IMR-90 (cell line): ENCODE measurements at regions not wholly inside any gene's neighbourhood (a gene's known extent, or its start where the extent isn't known, plus 50 kb on each side); places are given as distances from the start of the nearest gene placed in this dataset.

Source experiments
- CEBPB ChIP-seq: IDR thresholded peaks from 2 replicates; pipeline ENCODE4 v1.6.1; 2012; ENCODE audit warnings: low read depth, low read length, improper control_type of control experiment
- CTCF ChIP-seq: conservative IDR thresholded peaks from 2 replicates; pipeline ENCODE4 v1.5.1; 2012; ENCODE audit warnings: mild to moderate bottlenecking, low read depth, low read length, improper control_type of control experiment
- ELK1 ChIP-seq: fragments of 150-350 bp; IDR thresholded peaks from 2 replicates; pipeline ENCODE4 v1.6.1; 2016; ENCODE audit warnings: low read depth, mild to moderate bottlenecking, low read length, moderate library complexity, borderline replicate concordance
- MAZ ChIP-seq: IDR thresholded peaks from 2 replicates; pipeline ENCODE4 v1.6.1; 2012; ENCODE audit warnings: low read depth, mild to moderate bottlenecking, low read length, improper control_type of control experiment, moderate library complexity, borderline replicate concordance
- MXI1 ChIP-seq: IDR thresholded peaks from 2 replicates; pipeline ENCODE4 v1.6.1; 2012; ENCODE audit warnings: low read depth, mild to moderate bottlenecking, low read length, moderate library complexity, borderline replicate concordance
- POLR2A ChIP-seq: IDR thresholded peaks from 2 replicates; pipeline ENCODE4 v1.6.1; 2012; ENCODE audit warnings: mild to moderate bottlenecking, low read depth, low read length
- RAD21 ChIP-seq: IDR thresholded peaks from 2 replicates; pipeline ENCODE4 v1.6.1; 2012; ENCODE audit warnings: low read length, improper control_type of control experiment
- RFX5 ChIP-seq: IDR thresholded peaks from 2 replicates; pipeline ENCODE4 v1.8.0; 2012; ENCODE audit warnings: low read depth, mild to moderate bottlenecking, low read length, moderate library complexity
- SMC3 ChIP-seq: fragments of 150-350 bp; IDR thresholded peaks from 2 replicates; pipeline ENCODE4 v1.6.1; 2016; ENCODE audit warnings: low read depth, mild to moderate bottlenecking, antibody characterized with exemption, low read length, moderate library complexity
- USF2 ChIP-seq: fragments of 150-350 bp; IDR thresholded peaks from 2 replicates; pipeline ENCODE4 v1.6.1; 2017; ENCODE audit warnings: mild to moderate bottlenecking, antibody characterized with exemption, low read length, low read depth

- TF ChIP-seq USF2: no peak
- no peak for TF ChIP-seq RFX5
- TF ChIP-seq POLR2A: no peak
- no peak for TF ChIP-seq CTCF
- no peak for TF ChIP-seq SMC3
- no peak for TF ChIP-seq MXI1
- TF ChIP-seq RAD21: no peak
- no peak for TF ChIP-seq ELK1
- no peak for TF ChIP-seq MAZ
- no peak for TF ChIP-seq CEBPB
Observed at GRCh38 chr2:34736482-34736881, 1137.4 kb upstream of the FAM98A start.
